Activated CD8-positive, alpha-beta memory T cell treated with anti-CD3 and anti-CD28 coated beads, Interleukin-2, amount 50 U/mL, for 1 hour (primary cell): ENCODE measurements at regions not wholly inside any gene's neighbourhood (a gene's known extent, or its start where the extent isn't known, plus 50 kb on each side); places are given as distances from the start of the nearest gene placed in this dataset.
A peak's percentile ranks its signal among the peaks of the same experiment; 100 is the strongest.
"Not testable (repeated sequence)": the region's sequence is repeated elsewhere in the genome, so short reads cannot be mapped to it uniquely, and the experiment has no call there.

Source experiments
- DNase-seq: peaks from one replicate; pipeline ENCODE4 v3.0.0-alpha.2; 2020; ENCODE audit errors: extremely low read depth

DNA sequence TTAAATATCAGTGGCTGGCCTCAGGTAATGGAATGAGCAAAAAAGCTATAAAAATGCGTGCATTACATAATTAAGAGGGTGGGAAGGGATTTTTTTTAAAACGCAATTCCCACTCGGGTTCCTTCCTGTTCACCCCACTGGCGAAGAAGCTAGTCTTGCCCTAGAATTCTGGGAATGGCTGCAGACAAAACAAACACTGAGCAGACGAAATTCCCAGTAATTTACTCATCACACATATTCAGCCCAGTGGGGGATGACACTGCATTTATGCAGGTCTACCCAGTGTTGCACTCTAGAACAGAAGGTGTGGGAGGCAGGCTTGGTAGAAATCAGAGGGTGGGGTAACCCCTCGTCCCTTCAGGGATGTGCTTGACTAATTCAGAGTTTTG lies 2695.0 kb upstream of the DEFB115 start:
- no peak for DNase-seq

DNA sequence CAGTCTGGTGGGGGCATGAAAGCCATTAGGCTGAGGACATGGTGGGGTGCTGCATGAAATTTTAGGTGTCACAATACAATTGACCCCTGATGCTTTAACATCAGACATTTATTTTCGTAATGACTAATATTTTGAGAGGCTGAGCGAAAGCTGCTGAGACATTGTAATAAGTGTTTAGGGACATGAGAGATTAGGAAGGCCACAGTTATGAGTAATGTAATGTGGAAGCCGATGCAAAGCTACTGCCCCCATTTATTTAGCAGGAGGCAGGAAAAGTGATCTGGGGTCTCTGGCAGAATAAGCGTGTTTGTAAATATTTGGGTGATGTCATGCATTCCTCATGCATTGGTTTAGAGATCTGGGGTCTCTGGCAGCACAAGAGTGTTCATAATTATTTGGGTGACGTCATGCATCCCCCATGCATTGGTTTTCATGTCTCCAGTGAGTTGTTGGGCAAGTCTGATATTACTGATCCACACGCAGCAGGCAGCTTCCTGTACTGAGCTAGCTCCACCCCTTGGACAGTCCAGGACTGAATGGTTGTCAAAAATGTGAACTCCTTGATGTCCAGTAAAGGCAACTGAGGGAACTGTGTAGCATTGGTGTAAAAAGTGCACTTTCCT lies 2694.5 kb upstream of the DEFB115 start:
- not testable (repeated sequence) for DNase-seq

DNA sequence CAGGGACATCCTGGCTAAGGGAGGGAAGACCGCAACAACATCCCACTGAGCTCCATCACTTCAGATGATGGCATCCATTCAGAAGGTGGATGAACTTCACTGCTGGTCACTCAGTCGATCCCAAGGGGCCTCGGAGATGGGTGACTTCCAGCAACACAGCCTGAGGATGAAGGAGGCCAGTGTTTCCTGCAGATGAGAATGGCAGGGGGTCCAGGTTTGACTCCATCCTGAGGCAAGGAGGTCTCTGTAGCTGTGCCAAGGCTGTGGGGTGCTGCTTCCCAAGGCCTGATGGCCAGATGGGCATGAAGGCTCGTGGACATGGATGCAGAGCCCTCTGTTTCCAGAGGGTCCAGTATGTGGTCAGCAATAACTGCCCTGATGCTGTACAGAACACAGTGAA lies 2693.4 kb upstream of the DEFB115 start:
- DNase-seq: not testable (repeated sequence)

DNA sequence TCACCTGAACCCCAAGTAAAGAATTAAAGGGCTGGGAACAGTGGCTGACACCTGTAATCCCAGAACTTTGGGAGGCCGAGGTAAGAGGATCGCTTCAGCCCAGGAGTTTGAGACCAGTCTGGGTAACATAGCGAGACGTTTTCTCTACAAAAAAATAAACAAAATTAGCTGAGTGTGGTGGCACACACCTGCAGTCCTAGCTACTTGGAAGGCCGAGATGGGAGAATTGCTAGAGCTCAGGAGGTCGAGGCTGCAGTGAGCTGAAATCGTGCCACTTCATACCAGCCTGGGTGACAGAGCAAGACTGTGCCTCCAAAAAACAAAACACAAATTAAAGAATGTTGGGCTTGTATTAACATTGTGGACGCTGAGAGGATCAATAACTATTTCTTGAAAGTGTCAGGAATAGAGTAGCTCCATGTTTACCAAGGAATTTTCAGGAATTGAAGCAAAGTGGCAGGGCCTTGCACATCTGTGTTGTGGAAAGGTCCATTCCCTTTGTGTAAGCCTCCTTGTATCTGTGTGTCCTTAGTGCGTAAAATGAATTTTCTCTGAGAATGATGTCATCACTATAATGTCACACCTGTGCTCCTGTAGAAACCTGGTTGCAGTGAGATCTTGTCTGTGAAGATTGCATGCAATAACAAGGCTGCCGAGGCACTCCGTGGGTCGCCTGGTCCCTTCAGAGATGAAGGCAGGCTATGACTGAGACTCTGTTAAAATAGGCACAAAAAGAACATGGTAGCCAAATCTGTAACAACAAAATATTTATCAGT lies 2692.6 kb upstream of the DEFB115 start:
- not testable (repeated sequence) for DNase-seq

DNA sequence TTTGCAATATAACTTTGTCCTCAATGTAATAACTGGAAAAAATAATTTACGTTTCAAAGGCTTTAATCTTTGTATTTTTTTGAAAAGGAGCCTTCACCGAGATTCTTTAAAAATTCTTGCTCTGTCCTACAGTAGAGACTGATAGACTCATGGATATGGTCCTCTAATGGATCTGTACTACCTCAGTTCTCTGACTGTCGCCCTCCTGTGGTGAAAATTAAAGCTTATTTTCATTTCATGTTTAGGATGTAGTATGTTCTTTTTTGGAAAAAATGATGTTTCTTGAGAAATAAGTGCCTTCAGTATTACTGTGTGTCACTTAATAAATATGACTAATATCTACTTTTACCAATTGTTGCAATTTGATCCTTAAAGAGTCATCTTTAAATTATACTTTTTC lies 2681.5 kb upstream of the DEFB115 start:
- not testable (repeated sequence) for DNase-seq

DNA sequence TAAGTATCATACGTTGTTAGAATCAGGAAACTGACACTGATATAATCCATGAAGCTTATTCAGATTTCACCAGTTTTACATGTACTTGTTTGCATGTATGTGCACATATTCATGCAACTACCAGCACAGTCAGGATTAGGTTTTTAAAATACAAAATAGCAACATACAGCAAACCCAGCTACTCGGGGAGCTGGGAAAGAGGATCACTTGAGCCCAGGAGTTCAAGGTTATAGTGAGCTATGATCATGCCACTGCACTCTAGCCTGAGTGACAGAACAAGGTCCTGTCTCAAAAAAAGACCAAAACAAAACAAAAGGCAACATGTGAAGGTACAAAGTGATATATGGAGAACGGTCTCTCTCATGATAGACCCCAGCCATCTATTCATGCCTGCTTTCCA lies 2665.8 kb upstream of the DEFB115 start:
- not testable (repeated sequence) for DNase-seq

DNA sequence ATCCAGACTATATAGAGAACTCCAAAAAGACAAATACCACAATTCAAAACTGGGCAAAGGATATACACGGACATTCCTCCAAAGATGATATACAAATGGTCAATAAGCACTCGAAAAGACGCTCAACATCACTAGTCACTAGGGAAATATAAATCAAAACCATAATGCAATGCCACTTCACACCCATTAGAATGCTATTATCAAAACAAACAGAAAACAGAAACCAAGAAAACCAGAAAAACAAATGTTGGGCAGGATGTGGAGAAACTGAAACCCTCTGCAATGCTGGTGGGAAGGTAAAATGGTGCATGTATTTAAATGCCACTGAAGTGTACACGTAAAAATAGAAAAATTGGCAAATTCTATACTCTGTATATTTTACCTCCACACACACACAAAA lies 2664.1 kb upstream of the DEFB115 start:
- DNase-seq: not testable (repeated sequence)

- not testable (repeated sequence) for DNase-seq
These were observed 2663.0 kb upstream of the DEFB115 start for GRCh38 chr20:28594476-28594875.

- not testable (repeated sequence) for DNase-seq
These were observed 2655.5 kb upstream of the DEFB115 start for GRCh38 chr20:28602006-28602402.

GRCh38 chr20:28602403-28603217 lies 2654.9 kb upstream of the DEFB115 start:
- DNase-seq: peak; percentile 36

DNA sequence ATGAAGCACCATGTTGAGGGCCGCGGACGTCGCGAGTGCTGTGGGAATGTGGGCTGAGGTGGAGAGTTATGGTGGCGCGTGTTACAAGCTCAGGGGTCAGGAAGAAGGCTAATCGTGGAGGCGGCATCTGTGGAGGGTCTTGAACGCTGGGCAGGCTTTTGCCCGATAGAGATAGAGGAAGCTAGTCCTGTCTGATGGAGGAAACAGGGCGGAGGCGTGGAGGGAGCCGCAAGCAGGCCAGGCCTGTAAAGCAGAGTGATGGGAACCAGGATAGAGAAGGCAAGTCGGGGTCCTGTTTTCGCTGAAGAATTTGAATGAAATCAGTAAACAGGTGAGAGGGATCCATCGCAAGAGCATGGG lies 2654.3 kb upstream of the DEFB115 start:
- DNase-seq: not testable (repeated sequence)

DNA sequence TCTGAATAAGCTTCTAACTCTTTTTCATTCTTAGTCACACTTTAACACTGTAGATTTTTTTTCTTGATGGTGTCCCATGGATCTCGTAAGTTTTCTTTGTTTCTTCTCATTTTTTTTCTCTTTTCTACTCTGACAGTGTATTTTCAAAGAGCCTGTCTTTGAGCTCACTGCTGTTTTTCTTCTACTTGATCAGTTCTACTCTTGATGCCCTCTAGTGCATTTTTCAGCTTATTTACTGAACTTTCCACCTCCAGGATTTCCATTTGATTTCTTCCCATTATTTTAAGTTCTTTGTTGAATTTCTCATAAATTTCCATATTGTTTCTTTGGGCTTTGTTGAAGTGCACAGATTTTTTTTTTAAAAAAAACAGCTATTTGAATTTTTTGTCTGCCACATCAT lies 2641.1 kb upstream of the DEFB115 start:
- DNase-seq: no peak

DNA sequence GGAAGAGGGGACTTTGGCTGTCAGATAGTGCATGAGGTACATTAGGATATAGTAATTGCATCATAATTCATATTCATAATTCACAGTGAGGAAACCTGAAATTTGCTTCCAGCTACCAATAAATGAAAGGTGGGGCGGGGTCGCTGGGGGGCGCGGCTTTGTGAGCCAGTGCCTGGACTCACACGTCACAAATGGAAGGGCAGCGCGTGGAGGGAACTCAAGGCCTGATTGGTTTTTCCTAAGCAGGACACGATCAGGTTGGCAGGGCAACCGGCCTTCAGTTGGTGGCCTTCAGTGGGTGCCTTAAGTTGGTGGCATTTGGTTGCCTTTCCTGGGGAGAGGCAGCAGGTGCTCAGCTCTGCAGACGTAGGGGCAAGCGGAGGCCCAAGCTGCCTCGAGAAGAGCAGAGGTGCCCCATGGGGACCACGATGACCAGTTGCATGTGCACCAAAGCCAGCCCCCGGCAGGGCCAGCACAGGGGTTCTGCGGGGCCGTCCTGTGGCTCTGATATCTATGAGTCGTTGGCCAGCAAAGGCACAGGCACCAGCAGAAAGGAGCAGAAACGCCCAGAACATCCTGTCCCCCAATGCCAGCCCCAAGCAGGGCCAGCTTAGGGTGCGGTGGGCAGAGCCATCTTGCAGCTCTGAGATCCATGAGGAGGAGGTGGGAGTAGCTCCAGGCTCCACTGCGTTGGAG lies 2637.4 kb upstream of the DEFB115 start:
- not testable (repeated sequence) for DNase-seq

GRCh38 chr20:28625112-28625511 lies 2632.4 kb upstream of the DEFB115 start:
- DNase-seq: not testable (repeated sequence)

DNA sequence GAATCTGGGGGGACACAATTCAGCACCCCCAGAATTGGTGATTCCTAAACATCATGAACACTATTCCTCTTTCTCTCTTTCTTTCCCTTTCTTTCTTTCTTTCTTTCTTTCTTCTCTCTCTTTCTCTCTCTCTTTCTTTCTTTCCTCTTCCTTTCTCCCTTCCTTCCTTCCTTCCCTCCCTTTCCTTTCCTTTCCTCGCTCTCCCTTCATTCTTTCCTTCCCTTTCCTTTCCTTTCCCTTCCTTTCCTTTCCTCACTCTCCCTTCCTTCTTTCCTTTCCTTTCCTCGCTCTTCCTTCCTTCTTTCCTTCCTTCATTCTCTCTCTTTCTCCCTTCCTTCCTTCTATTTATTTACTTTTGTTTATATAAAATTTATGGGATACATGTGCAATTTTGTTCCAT lies 2616.6 kb upstream of the DEFB115 start:
- DNase-seq: not testable (repeated sequence)
